Heart left ventricle (tissue), 16 donors: ENCODE measurements at regions not wholly inside any gene's neighbourhood (a gene's known extent, or its start where the extent isn't known, plus 50 kb on each side); places are given as distances from the start of the nearest gene placed in this dataset.

ENCODE experiments used
- ATAC-seq, 4 donors: fragments of 200-7000 bp; cut with Tn5 transposase; one replicate each; pipeline ENCODE4 v1.9.1; 2020 to 2022; ENCODE audit warnings: moderate library complexity in 4 of 4, mild to moderate bottlenecking in 3 of 4, moderate number of reproducible peaks in 1 of 4
- DNase-seq, 5 donors: peaks; one replicate each; pipeline ENCODE4 v3.0.0-alpha.2; 2020
- H3K27ac ChIP-seq, 12 donors: fragments of 200-600 bp; sonication (generic) in 4 of 12; one replicate each; pipeline versions ENCODE4 v1.5.0 to v1.8.0; 2016 to 2022; ENCODE audit warnings: mild to moderate bottlenecking in 2 of 12
- H3K27me3 ChIP-seq, 9 donors: fragments of 200-600 bp; sonication (generic) in 2 of 9; one replicate each; pipeline versions ENCODE4 v1.5.1 to v1.8.0; 2016 to 2022; ENCODE audit warnings: mild to moderate bottlenecking in 3 of 9
- H3K36me3 ChIP-seq, 9 donors: fragments of 200-600 bp; sonication (generic) in 2 of 9; one replicate each; pipeline versions ENCODE4 v1.5.0 to v1.8.0; 2018 to 2022; ENCODE audit warnings: mild to moderate bottlenecking in 2 of 9
- H3K4me1 ChIP-seq, 12 donors: fragments of 200-600 bp; sonication (generic) in 4 of 12; one replicate each; pipeline versions ENCODE4 v1.5.0 to v1.8.0; 2016 to 2022; ENCODE audit warnings: mild to moderate bottlenecking in 3 of 12
- H3K4me3 ChIP-seq, 12 donors: fragments of 200-600 bp; sonication (generic) in 4 of 12; one replicate each; pipeline versions ENCODE4 v1.5.0 to v1.8.0; 2017 to 2022; ENCODE audit warnings: mild to moderate bottlenecking in 9 of 12, moderate library complexity in 4 of 12
- H3K9me3 ChIP-seq, 12 donors: fragments of 200-600 bp; sonication (generic) in 4 of 12; one replicate each; pipeline versions ENCODE4 v1.5.0 to v1.8.0; 2016 to 2022; ENCODE audit warnings: mild to moderate bottlenecking in 1 of 12
- CTCF ChIP-seq, 12 donors: fragments of 200-600 bp; sonication (generic) in 4 of 12; IDR thresholded peaks; one replicate each; pipeline versions ENCODE4 v1.5.0 to v1.8.0; 2018 to 2022; ENCODE audit warnings: antibody characterized with exemption in 12 of 12, mild to moderate bottlenecking in 5 of 12
- POLR2A ChIP-seq, 2 donors: fragments of 450-650 bp; IDR thresholded peaks; one replicate each; pipeline ENCODE4 v1.6.1; 2017; ENCODE audit warnings: antibody characterized with exemption in 2 of 2, mild to moderate bottlenecking in 2 of 2, moderate library complexity in 2 of 2
- WGBS, 4 donors: extraction: QIAGEN DNeasy Blood & Tissue Kit in 2 of 4; methylation state at CpG; one replicate each; pipeline versions ENCODE4 v1.1.5 to v1.1.7; 2013 to 2018; 5-methylcytosine and 5-hydroxymethylcytosine counted together
- intact Hi-C, 10 donors: fragments of 100-400 bp; cut with DNase I; formaldehyde crosslinking; loops; one replicate each; pipeline versions ENCODE4 v1.11.1 to v1.14.2; 2022
- donor health status: ischemic (EF 13 %, LVEDD 7.1; RV severe dilation, severe dysfunction).
- donor health status: healthy with polysubstance abuse.
- donor health status: DM: no; HTN: yes; CAD: no.
- donor health status: DM: no; HTN: no; CAD: no.
- donor health status: ischemic (EF 25% LVEDD 6.9; RV normal size, moderate dysfunction).
- donor health status: ischemic (EF 25% LVEDD 5.7; RV mildly dilated, moderate dysfunction).
- donor health status: healthy.
- donor health status: DM: yes; HTN: yes; CAD: no.
- donor health status: ischemic (EF 35%, LVEDD 5.7; RV mildly dilated, moderate dysfunction).
- donor health status: nonischemic (EF 11% LVEDD 7.7; RV severe dilation, severe dysfunction).
- donor health status: DM: yes; HTN: yes; CAD: no.
- donor health status: PGD.
- donor health status: ischemic (EF 29% LVEDD 5.4; RV normal size, mild dysfunction).
- donor health status: nonischemic (EF 23%, LVEDD 6.1; RV moderate dilation, normal function).

DNA sequence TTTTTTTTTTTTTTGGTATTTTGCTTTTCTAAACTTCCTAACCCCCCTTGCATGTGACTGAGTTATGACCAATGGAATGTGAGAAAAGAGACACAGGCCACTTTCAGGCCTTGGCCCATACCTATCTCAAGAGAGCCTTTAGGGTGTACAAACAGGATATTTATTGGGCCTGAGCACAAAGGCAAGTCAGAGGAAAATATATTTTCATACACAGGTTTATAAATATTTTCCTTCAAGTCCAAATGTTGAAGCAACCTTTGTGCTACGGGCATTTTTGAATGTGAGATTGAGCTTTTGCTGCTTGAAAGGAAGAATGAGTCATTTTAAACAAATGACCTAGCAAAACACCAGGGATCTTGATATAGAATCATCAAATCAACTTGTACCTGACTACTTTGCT, 228.6 kb upstream of the E2F7 start:
- ATAC-seq: no peak
- WGBS, 4 donors: 78 to 93% (median 83%) methylated on average over 1 of the region's 1 CpG

GRCh38 chr12:77274926-77275325, 209.6 kb upstream of the E2F7 start:
- TF ChIP-seq POLR2A (IDR thresholded peaks at IDR 0.05) (no peak), CTCF (IDR thresholded peaks at IDR 0.05) (no peak)
- no peaks in the 10 kb centered on the region for H3K4me1 ChIP-seq
- no peak overlapping the region for H3K27ac ChIP-seq
- no peak for ATAC-seq
- WGBS, 4 donors: 86 to 95% (median 90%) methylated on average over 1 of the region's 1 CpG
- H3K36me3 ChIP-seq: no peaks in the 10 kb centered on the region
- intact Hi-C loops: no loop called here
- no peaks in the 10 kb centered on the region for H3K9me3 ChIP-seq
- no peaks in the 10 kb centered on the region for H3K27me3 ChIP-seq
- H3K4me3 ChIP-seq: no peak overlapping the region
- DNase-seq: no peak

More for the DNA sequence above, 228.6 kb upstream of the E2F7 start:
- H3K4me3 ChIP-seq: no peak overlapping the region
- DNase-seq: no peak
- no peaks in the 10 kb centered on the region for H3K9me3 ChIP-seq
- H3K27me3 ChIP-seq: no peaks in the 10 kb centered on the region
- intact Hi-C loops: no loop called here
- H3K4me1 ChIP-seq: no peaks in the 10 kb centered on the region
- H3K36me3 ChIP-seq: no peaks in the 10 kb centered on the region
- no peak overlapping the region for H3K27ac ChIP-seq
- TF ChIP-seq POLR2A (IDR thresholded peaks at IDR 0.05) (no peak), CTCF (IDR thresholded peaks at IDR 0.05) (no peak)

DNA sequence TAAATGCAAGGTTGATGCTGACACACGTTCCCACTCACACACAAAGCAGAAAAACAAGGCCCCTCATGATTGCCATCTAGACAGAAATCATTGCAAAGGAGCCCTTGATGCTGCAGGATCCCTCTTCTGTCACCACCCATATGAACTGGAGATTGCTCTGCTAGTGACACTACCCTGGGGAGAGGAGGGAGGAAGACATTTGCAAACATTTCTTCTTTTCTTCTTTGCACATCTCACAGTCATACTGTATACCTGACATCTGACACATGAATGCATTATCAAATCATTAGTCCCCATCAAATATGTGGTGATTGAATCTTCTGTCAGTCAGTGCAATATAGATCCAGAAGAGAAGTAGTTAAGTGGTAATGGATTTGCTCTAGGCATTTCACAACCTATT, 208.5 kb upstream of the E2F7 start:
- Histone ChIP-seq H3K9me3 (no peaks in the 10 kb centered on the region), H3K36me3 (no peaks in the 10 kb centered on the region), H3K27ac (no peak overlapping the region), H3K27me3 (no peaks in the 10 kb centered on the region), H3K4me3 (no peak overlapping the region), H3K4me1 (no peaks in the 10 kb centered on the region)
- no peak for ATAC-seq
- WGBS, 4 donors: 35 to 86% (median 67%) methylated on average over 1 of the region's 1 CpG
- no peak for DNase-seq
- intact Hi-C loops: no loop called here
- TF ChIP-seq CTCF (IDR thresholded peaks at IDR 0.05): no peak
- no peak for TF ChIP-seq POLR2A (IDR thresholded peaks at IDR 0.05)

DNA sequence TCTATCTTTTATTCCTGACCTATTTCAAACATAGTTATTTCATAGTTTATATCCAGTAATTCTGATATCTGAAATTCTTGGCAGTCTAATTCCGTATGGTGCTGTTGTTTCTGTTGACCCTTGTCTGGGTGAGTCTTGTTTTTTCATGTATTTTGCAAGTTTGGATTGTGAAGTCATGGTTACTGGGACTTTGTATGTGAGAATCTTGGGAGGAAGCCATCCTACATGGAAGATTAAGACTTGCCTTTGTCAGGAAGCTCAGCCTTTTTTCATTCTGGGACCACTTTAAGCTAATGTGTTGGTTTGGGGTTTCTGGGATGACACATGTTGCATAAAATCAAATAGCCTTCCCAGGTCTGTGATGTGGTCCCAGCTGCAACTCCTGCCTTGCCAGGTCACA, 191.6 kb upstream of the E2F7 start:
- H3K9me3 ChIP-seq: no peaks in the 10 kb centered on the region
- no peaks in the 10 kb centered on the region for H3K4me1 ChIP-seq
- no peaks in the 10 kb centered on the region for H3K36me3 ChIP-seq
- peak overlapping the region in 2 of 12 donors; percentile 26 to 49 for H3K27ac ChIP-seq
- TF ChIP-seq CTCF (IDR thresholded peaks at IDR 0.05): no peak
- TF ChIP-seq POLR2A (IDR thresholded peaks at IDR 0.05): no peak
- intact Hi-C loops: no loop called here
- DNase-seq: no peak
- no peaks in the 10 kb centered on the region for H3K27me3 ChIP-seq
- no peak overlapping the region for H3K4me3 ChIP-seq
- peak in 2 of 4 donors; percentile 11 to 34 for ATAC-seq
- WGBS, 4 donors: 45 to 67% (median 58%) methylated on average over 1 of the region's 1 CpG
